HL-60 (cell line): ENCODE measurements at regions not wholly inside any gene's neighbourhood (a gene's known extent, or its start where the extent isn't known, plus 50 kb on each side); places are given as distances from the start of the nearest gene placed in this dataset.

Experiments
- CTCF ChIP-seq: IDR thresholded peaks from one replicate; pipeline ENCODE4 v1.5.1; 2011; ENCODE audit warnings: low read length, control low read depth, inconsistent platforms; ENCODE audit not compliant: insufficient read depth
- POLR2AphosphoS5 ChIP-seq: IDR thresholded peaks from 2 replicates; pipeline ENCODE4 v1.6.1; 2012; ENCODE audit warnings: low read depth
- TF ChIP-seq, protein P1 (sequence below): IDR thresholded peaks from 2 replicates; pipeline ENCODE4 v1.6.1; 2012; ENCODE audit warnings: low read depth; ENCODE audit not compliant: insufficient replicate concordance

- TF ChIP-seq CTCF (no peak), POLR2AphosphoS5 (no peak)
- TF ChIP-seq, protein P1, sequence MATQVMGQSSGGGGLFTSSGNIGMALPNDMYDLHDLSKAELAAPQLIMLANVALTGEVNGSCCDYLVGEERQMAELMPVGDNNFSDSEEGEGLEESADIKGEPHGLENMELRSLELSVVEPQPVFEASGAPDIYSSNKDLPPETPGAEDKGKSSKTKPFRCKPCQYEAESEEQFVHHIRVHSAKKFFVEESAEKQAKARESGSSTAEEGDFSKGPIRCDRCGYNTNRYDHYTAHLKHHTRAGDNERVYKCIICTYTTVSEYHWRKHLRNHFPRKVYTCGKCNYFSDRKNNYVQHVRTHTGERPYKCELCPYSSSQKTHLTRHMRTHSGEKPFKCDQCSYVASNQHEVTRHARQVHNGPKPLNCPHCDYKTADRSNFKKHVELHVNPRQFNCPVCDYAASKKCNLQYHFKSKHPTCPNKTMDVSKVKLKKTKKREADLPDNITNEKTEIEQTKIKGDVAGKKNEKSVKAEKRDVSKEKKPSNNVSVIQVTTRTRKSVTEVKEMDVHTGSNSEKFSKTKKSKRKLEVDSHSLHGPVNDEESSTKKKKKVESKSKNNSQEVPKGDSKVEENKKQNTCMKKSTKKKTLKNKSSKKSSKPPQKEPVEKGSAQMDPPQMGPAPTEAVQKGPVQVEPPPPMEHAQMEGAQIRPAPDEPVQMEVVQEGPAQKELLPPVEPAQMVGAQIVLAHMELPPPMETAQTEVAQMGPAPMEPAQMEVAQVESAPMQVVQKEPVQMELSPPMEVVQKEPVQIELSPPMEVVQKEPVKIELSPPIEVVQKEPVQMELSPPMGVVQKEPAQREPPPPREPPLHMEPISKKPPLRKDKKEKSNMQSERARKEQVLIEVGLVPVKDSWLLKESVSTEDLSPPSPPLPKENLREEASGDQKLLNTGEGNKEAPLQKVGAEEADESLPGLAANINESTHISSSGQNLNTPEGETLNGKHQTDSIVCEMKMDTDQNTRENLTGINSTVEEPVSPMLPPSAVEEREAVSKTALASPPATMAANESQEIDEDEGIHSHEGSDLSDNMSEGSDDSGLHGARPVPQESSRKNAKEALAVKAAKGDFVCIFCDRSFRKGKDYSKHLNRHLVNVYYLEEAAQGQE: no peak
These were observed 183.7 kb downstream of the MBOAT1 start for GRCh38 chr6:20028562-20028961.
